IMR-90 (cell line): ENCODE measurements at regions not wholly inside any gene's neighbourhood (a gene's known extent, or its start where the extent isn't known, plus 50 kb on each side); places are given as distances from the start of the nearest gene placed in this dataset.

Experiments
- ATAC-seq: fragments of 200-7000 bp; cut with Tn5 transposase; 2 replicates; pipeline ENCODE4 v1.9.1; 2020; ENCODE audit warnings: low read depth, mild to moderate bottlenecking, moderate library complexity
- BruUV-seq: library from RNA; stranded (reverse); fragments of 400-500 nt; replicated peaks from 2 replicates; lab custom pipeline; 2021; lab: Mats Ljungman, UMichigan
- CTCF ChIA-PET: fragments of 300-600 bp; formaldehyde crosslinking; extraction: SDS; loops from one replicate; lab custom pipeline; 2021; ENCODE audit warnings: antibody characterized with exemption; lab: Yijun Ruan, JAX
- POLR2A ChIA-PET: fragments of 300-600 bp; sonication (Branson Sonifier 250); formaldehyde crosslinking; loops from one replicate; lab custom pipeline; 2022; ENCODE audit warnings: antibody characterized with exemption; ENCODE audit not compliant: unreplicated experiment; lab: Charles Lee
- DNase-seq: peaks from one replicate; pipeline ENCODE4 v3.0.0; 2013
- H2AFZ ChIP-seq: replicated peaks from 2 replicates; pipeline ENCODE3; 2013; ENCODE audit warnings: low read length, mild to moderate bottlenecking; ENCODE audit not compliant: poor library complexity
- H2AK5ac ChIP-seq: 2 replicates; pipeline ENCODE4 v1.6.1; 2013; ENCODE audit warnings: low read depth, low read length, inconsistent platforms
- H2AK9ac ChIP-seq: replicated peaks from 2 replicates; pipeline ENCODE3; 2013; ENCODE audit warnings: mild to moderate bottlenecking, low read depth, low read length, moderate library complexity; ENCODE audit not compliant: poor library complexity
- H2BK120ac ChIP-seq: 2 replicates; pipeline ENCODE4 v1.6.1; 2013; ENCODE audit warnings: low read depth, low read length, inconsistent platforms
- H2BK15ac ChIP-seq: 3 replicates; pipeline ENCODE4 v1.6.1; 2013; ENCODE audit warnings: low read depth, low read length, inconsistent platforms
- H2BK20ac ChIP-seq: 2 replicates; pipeline ENCODE4 v1.6.1; 2013; ENCODE audit warnings: low read depth, mild to moderate bottlenecking, inconsistent platforms, low read length, moderate library complexity
- H2BK5ac ChIP-seq: 2 replicates; pipeline ENCODE4 v1.6.1; 2013; ENCODE audit warnings: mild to moderate bottlenecking, low read depth, low read length, inconsistent platforms; ENCODE audit not compliant: poor library complexity, severe bottlenecking
- H3K14ac ChIP-seq: replicated peaks from 2 replicates; pipeline ENCODE4 v1.6.1; 2013; ENCODE audit warnings: low read depth, low read length, inconsistent platforms
- H3K18ac ChIP-seq: 2 replicates; pipeline ENCODE4 v1.6.1; 2013; ENCODE audit warnings: low read depth, low read length, control low read depth
- H3K23ac ChIP-seq: 2 replicates; pipeline ENCODE4 v1.6.1; 2013; ENCODE audit warnings: low read depth, low read length, inconsistent platforms
- H3K27ac ChIP-seq: 2 replicates; pipeline ENCODE4 v1.5.1; 2013; ENCODE audit warnings: mild to moderate bottlenecking, control low read depth, low read length; ENCODE audit not compliant: insufficient read depth
- H3K27me3 ChIP-seq: 2 replicates; pipeline ENCODE4 v1.6.1; 2013; ENCODE audit warnings: low read length; ENCODE audit not compliant: control insufficient read depth, insufficient read depth
- H3K36me3 ChIP-seq: 2 replicates; pipeline ENCODE4 v1.6.1; 2013; ENCODE audit warnings: low read length, mixed read lengths; ENCODE audit not compliant: control insufficient read depth, insufficient read depth
- H3K4ac ChIP-seq: 2 replicates; pipeline ENCODE4 v1.6.1; 2013; ENCODE audit warnings: low read depth, low read length, inconsistent platforms
- H3K4me1 ChIP-seq: 2 replicates; pipeline ENCODE4 v1.6.1; 2013; ENCODE audit warnings: low read length, mixed read lengths; ENCODE audit not compliant: control insufficient read depth, insufficient read depth
- H3K4me2 ChIP-seq: 2 replicates; pipeline ENCODE4 v1.6.1; 2013; ENCODE audit warnings: low read depth, mild to moderate bottlenecking, control low read depth, low read length, moderate library complexity
- H3K4me3 ChIP-seq: 2 replicates; pipeline ENCODE4 v1.5.1; 2013; ENCODE audit warnings: low read depth, mild to moderate bottlenecking, control low read depth, low read length, moderate library complexity; ENCODE audit not compliant: insufficient read depth
- H3K56ac ChIP-seq: 2 replicates; pipeline ENCODE4 v1.6.1; 2013; ENCODE audit warnings: low read length, inconsistent platforms; ENCODE audit not compliant: insufficient read depth; ENCODE audit errors: extremely low read depth
- H3K79me1 ChIP-seq, 2 experiments: 2 replicates each; pipeline ENCODE4 v1.6.1; 2013; ENCODE audit warnings: low read length in 2 of 2, inconsistent platforms in 1 of 2, low read depth in 1 of 2
- H3K9ac ChIP-seq: 2 replicates; pipeline ENCODE4 v1.6.1; 2013; ENCODE audit warnings: low read depth, low read length, control low read depth
- H3K9me1 ChIP-seq: 2 replicates; pipeline ENCODE4 v1.6.1; 2013; ENCODE audit warnings: low read length, inconsistent platforms; ENCODE audit not compliant: insufficient read depth
- H3K9me3 ChIP-seq: 2 replicates; pipeline ENCODE4 v1.6.1; 2013; ENCODE audit warnings: low read length; ENCODE audit not compliant: control insufficient read depth, insufficient read depth
- H4K20me1 ChIP-seq: 2 replicates; pipeline ENCODE4 v1.6.1; 2013; ENCODE audit warnings: low read length, inconsistent platforms; ENCODE audit not compliant: insufficient read depth
- H4K5ac ChIP-seq: 2 replicates; pipeline ENCODE4 v1.6.1; 2013; ENCODE audit warnings: mild to moderate bottlenecking, low read depth, low read length, control low read depth
- H4K8ac ChIP-seq, 2 experiments: 2 replicates each; pipeline ENCODE4 v1.6.1; 2013; ENCODE audit warnings: low read depth in 2 of 2, low read length in 2 of 2, control low read depth in 1 of 2, inconsistent platforms in 1 of 2
- H4K91ac ChIP-seq: 2 replicates; pipeline ENCODE4 v1.6.1; 2013; ENCODE audit warnings: low read depth, low read length, inconsistent platforms; ENCODE audit not compliant: insufficient read depth
- BHLHE40 ChIP-seq: fragments of 150-350 bp; IDR thresholded peaks from 2 replicates; pipeline ENCODE4 v1.6.1; 2016; ENCODE audit warnings: mild to moderate bottlenecking, low read depth, low read length
- CEBPB ChIP-seq: IDR thresholded peaks from 2 replicates; pipeline ENCODE4 v1.6.1; 2012; ENCODE audit warnings: low read depth, low read length, improper control_type of control experiment
- CTCF ChIP-seq: conservative IDR thresholded peaks from 2 replicates; pipeline ENCODE4 v1.5.1; 2012; ENCODE audit warnings: mild to moderate bottlenecking, low read depth, low read length, improper control_type of control experiment
- FOS ChIP-seq: fragments of 150-350 bp; IDR thresholded peaks from 2 replicates; pipeline ENCODE4 v1.6.1; 2016; ENCODE audit warnings: low read depth, low read length
- MAFK ChIP-seq: IDR thresholded peaks from 2 replicates; pipeline ENCODE4 v1.6.1; 2012; ENCODE audit warnings: low read depth, low read length, improper control_type of control experiment
- MAZ ChIP-seq: IDR thresholded peaks from 2 replicates; pipeline ENCODE4 v1.6.1; 2012; ENCODE audit warnings: low read depth, mild to moderate bottlenecking, low read length, improper control_type of control experiment, moderate library complexity, borderline replicate concordance
- MXI1 ChIP-seq: IDR thresholded peaks from 2 replicates; pipeline ENCODE4 v1.6.1; 2012; ENCODE audit warnings: low read depth, mild to moderate bottlenecking, low read length, moderate library complexity, borderline replicate concordance
- NFE2L2 ChIP-seq: fragments of 150-350 bp; IDR thresholded peaks from 2 replicates; pipeline ENCODE4 v1.6.1; 2016; ENCODE audit warnings: low read depth, mild to moderate bottlenecking, low read length
- POLR2A ChIP-seq: IDR thresholded peaks from 2 replicates; pipeline ENCODE4 v1.6.1; 2012; ENCODE audit warnings: mild to moderate bottlenecking, low read depth, low read length
- RCOR1 ChIP-seq: IDR thresholded peaks from 2 replicates; pipeline ENCODE4 v1.6.1; 2012; ENCODE audit warnings: mild to moderate bottlenecking, low read length, improper control_type of control experiment; ENCODE audit not compliant: insufficient replicate concordance
- RFX5 ChIP-seq: IDR thresholded peaks from 2 replicates; pipeline ENCODE4 v1.8.0; 2012; ENCODE audit warnings: low read depth, mild to moderate bottlenecking, low read length, moderate library complexity
- SMC3 ChIP-seq: fragments of 150-350 bp; IDR thresholded peaks from 2 replicates; pipeline ENCODE4 v1.6.1; 2016; ENCODE audit warnings: low read depth, mild to moderate bottlenecking, antibody characterized with exemption, low read length, moderate library complexity
- USF2 ChIP-seq: fragments of 150-350 bp; IDR thresholded peaks from 2 replicates; pipeline ENCODE4 v1.6.1; 2017; ENCODE audit warnings: mild to moderate bottlenecking, antibody characterized with exemption, low read length, low read depth
- WGBS, 2 experiments: methylation state at CpG; one replicate each; pipeline versions ENCODE4 v1.1.5 to v1.1.7; 2013; ENCODE audit warnings: missing lambda C conversion rate in 2 of 2; ENCODE audit not compliant: insufficient read length in 1 of 2; ENCODE audit errors: extremely low coverage in 2 of 2; 5-methylcytosine and 5-hydroxymethylcytosine counted together
- dilution Hi-C: fragments of 300-500 bp; cut with HindIII; formaldehyde crosslinking; loops from one replicate; pipeline ENCODE4 v1.14.3; 2018; ENCODE audit warnings: low sequenced_read_pairs; ENCODE audit not compliant: unreplicated experiment
- in situ Hi-C: fragments of 300-500 bp; cut with MboI; formaldehyde crosslinking; loops from 3 replicates; pipeline ENCODE4 v1.14.3; 2019; ENCODE audit warnings: low sequenced_read_pairs, inconsistent platforms, mixed read lengths
- intact Hi-C: fragments of 100-400 bp; cut with micrococcal nuclease; formaldehyde crosslinking; loops from 2 replicates; pipeline ENCODE4 v1.10.0; 2022

- H2BK5ac ChIP-seq, result no peak overlapping the region
- H3K36me3 ChIP-seq, result no peaks in the 10 kb centered on the region
- no peak overlapping the region for H2AFZ ChIP-seq
- no peak overlapping the region for H3K9ac ChIP-seq
- no peak overlapping the region for H3K4me2 ChIP-seq
- ChIA-PET CTCF (no interaction called here), POLR2A (no interaction called here)
- no peak overlapping the region for H4K91ac ChIP-seq
- H3K4me1 ChIP-seq, result no peaks in the 10 kb centered on the region; the same call in 1 of the 2 replicates
- no peak overlapping the region for H2BK15ac ChIP-seq
- no peak overlapping the region for H3K18ac ChIP-seq
- no peak overlapping the region for H3K14ac ChIP-seq
- 80% methylated on average over 1 of the region's 12 CpGs; no CpG with 5 or more reads in 1 of the 2 experiments for WGBS, 2 experiments
- H3K9me1 ChIP-seq, result peaks cover 6% of the 10 kb centered on the region
- dilution Hi-C loops (no loop called here), intact Hi-C loops (no loop called here), in situ Hi-C loops (no loop called here)
- no peak overlapping the region for H4K8ac ChIP-seq
- H4K5ac ChIP-seq, result no peak overlapping the region
- H3K9me3 ChIP-seq, result no peaks in the 10 kb centered on the region; the same call in 1 of the 2 replicates
- DNase-seq (no peak), ATAC-seq (no peak)
- H3K56ac ChIP-seq, result no peak overlapping the region
- no peak overlapping the region for H2BK120ac ChIP-seq
- H3K4me3 ChIP-seq, result no peak overlapping the region
- no peaks in the 10 kb centered on the region for H3K27me3 ChIP-seq
- no peak overlapping the region for H2AK5ac ChIP-seq
- TF ChIP-seq USF2 (no peak), FOS (no peak), CTCF (no peak), RFX5 (no peak), BHLHE40 (no peak), MXI1 (no peak), SMC3 (no peak), NFE2L2 (no peak), RCOR1 (no peak), POLR2A (no peak), MAZ (no peak), CEBPB (no peak), MAFK (no peak)
- H2BK20ac ChIP-seq, result no peak overlapping the region
- H4K20me1 ChIP-seq, result no peaks in the 10 kb centered on the region
- H3K79me1 ChIP-seq, result no peaks in the 10 kb centered on the region
- H3K23ac ChIP-seq, result no peak overlapping the region
- no peak overlapping the region for H3K27ac ChIP-seq
- no peak overlapping the region for H3K4ac ChIP-seq
- BruUV-seq, result no TSS peak
- H2AK9ac ChIP-seq, result no peak overlapping the region
Measured at GRCh38 chr12:114863911-114864310, 179.9 kb upstream of the TBX3 start.
